GM21737 (cell line): ENCODE measurements at regions not wholly inside any gene's neighbourhood (a gene's known extent, or its start where the extent isn't known, plus 50 kb on each side); places are given as distances from the start of the nearest gene placed in this dataset.
"Not testable (repeated sequence)": the region's sequence is repeated elsewhere in the genome, so short reads cannot be mapped to it uniquely, and the experiment has no call there.

ENCODE experiments used
- ATAC-seq: cut with Tn5 transposase; IDR thresholded peaks from one replicate; pipeline ENCODE4 v1.9.1; 2021; ENCODE audit warnings: mild to moderate bottlenecking, moderate library complexity; ENCODE audit not compliant: unreplicated experiment

- ATAC-seq = no peak
Measured at GRCh38 chr5:125848751-125849150, 574.5 kb upstream of the GRAMD2B start.

- no peak for ATAC-seq
Measured at GRCh38 chr5:125856949-125857348, 566.3 kb upstream of the GRAMD2B start.

GRCh38 chr5:125863579-125863978 lies 559.6 kb upstream of the GRAMD2B start:
- no peak for ATAC-seq

- no peak for ATAC-seq
Measured at GRCh38 chr5:125865166-125865815, 557.9 kb upstream of the GRAMD2B start.

- ATAC-seq = no peak
Measured at GRCh38 chr5:125868036-125868435, 555.2 kb upstream of the GRAMD2B start.

GRCh38 chr5:125870256-125870655 lies 553.0 kb upstream of the GRAMD2B start:
- no peak for ATAC-seq

- ATAC-seq = no peak
Measured at GRCh38 chr5:125874057-125874456, 549.2 kb upstream of the GRAMD2B start.

- no peak for ATAC-seq
Measured at GRCh38 chr5:125874717-125875116, 548.5 kb upstream of the GRAMD2B start.

GRCh38 chr5:125877248-125877647 lies 546.0 kb upstream of the GRAMD2B start:
- ATAC-seq = no peak

GRCh38 chr5:125882061-125882460 lies 541.1 kb upstream of the GRAMD2B start:
- no peak for ATAC-seq

GRCh38 chr5:125883223-125883622 lies 540.0 kb upstream of the GRAMD2B start:
- no peak for ATAC-seq

GRCh38 chr5:125888358-125888757 lies 534.9 kb upstream of the GRAMD2B start:
- ATAC-seq = no peak

- ATAC-seq = no peak
Measured at GRCh38 chr5:125890511-125890931, 532.7 kb upstream of the GRAMD2B start.

- ATAC-seq = no peak
Measured at GRCh38 chr5:125891061-125891725, 532.0 kb upstream of the GRAMD2B start.

GRCh38 chr5:125894383-125894782 lies 528.8 kb upstream of the GRAMD2B start:
- ATAC-seq = no peak

- ATAC-seq = no peak
Measured at GRCh38 chr5:125896368-125896767, 526.8 kb upstream of the GRAMD2B start.

- no peak for ATAC-seq
Measured at GRCh38 chr5:125897089-125897488, 526.1 kb upstream of the GRAMD2B start.

- no peak for ATAC-seq
Measured at GRCh38 chr5:125898851-125899405, 524.3 kb upstream of the GRAMD2B start.

- no peak for ATAC-seq
Measured at GRCh38 chr5:125912028-125912427, 511.2 kb upstream of the GRAMD2B start.

GRCh38 chr5:125913200-125913599 lies 510.0 kb upstream of the GRAMD2B start:
- no peak for ATAC-seq

- no peak for ATAC-seq
Measured at GRCh38 chr5:125914471-125914870, 508.7 kb upstream of the GRAMD2B start.

GRCh38 chr5:125923958-125924357 lies 499.3 kb upstream of the GRAMD2B start:
- ATAC-seq = not testable (repeated sequence)
